GM23338 (cell line): ENCODE measurements at regions not wholly inside any gene's neighbourhood (a gene's known extent, or its start where the extent isn't known, plus 50 kb on each side); places are given as distances from the start of the nearest gene placed in this dataset.

Source experiments
- ATAC-seq: fragments of 200-7000 bp; cut with Tn5 transposase; 3 replicates; pipeline ENCODE4 v1.9.1; 2020
- DNase-seq: peaks from one replicate; pipeline ENCODE4 v3.0.0-alpha.2; 2015; ENCODE audit warnings: low spot score
- H2AFZ ChIP-seq: fragments of 200-600 bp; sonication (generic); 2 replicates; pipeline ENCODE4 v1.8.0; 2016; ENCODE audit warnings: antibody characterized with exemption, mild to moderate bottlenecking, moderate library complexity
- H3F3A ChIP-seq: fragments of 200-600 bp; sonication (generic); replicated peaks from 2 replicates; pipeline ENCODE4 v1.8.0; 2017; ENCODE audit warnings: antibody characterized with exemption, mixed run types, low read depth
- H3K27ac ChIP-seq: fragments of 200-600 bp; sonication (generic); 2 replicates; pipeline ENCODE4 v1.6.1; 2016; ENCODE audit warnings: low read depth
- H3K27me3 ChIP-seq: fragments of 200-600 bp; sonication (generic); 2 replicates; pipeline ENCODE4 v1.8.0; 2016; ENCODE audit warnings: mild to moderate bottlenecking, mixed run types, moderate library complexity; ENCODE audit not compliant: insufficient read depth
- H3K36me3 ChIP-seq: fragments of 200-600 bp; sonication (generic); 2 replicates; pipeline ENCODE4 v1.8.0; 2016; ENCODE audit warnings: mild to moderate bottlenecking; ENCODE audit not compliant: insufficient read depth
- H3K4me1 ChIP-seq: fragments of 200-600 bp; sonication (generic); 2 replicates; pipeline ENCODE4 v1.8.0; 2016; ENCODE audit warnings: mild to moderate bottlenecking, moderate library complexity; ENCODE audit not compliant: insufficient read depth
- H3K4me2 ChIP-seq: fragments of 200-600 bp; sonication (generic); 2 replicates; pipeline ENCODE4 v1.7.1; 2017; ENCODE audit warnings: mixed run types
- H3K4me3 ChIP-seq: fragments of 200-600 bp; sonication (generic); 2 replicates; pipeline ENCODE4 v1.6.1; 2016; ENCODE audit warnings: mixed run types
- H3K79me2 ChIP-seq: fragments of 200-600 bp; sonication (generic); replicated peaks from 2 replicates; pipeline ENCODE4 v1.8.0; 2017; ENCODE audit warnings: mild to moderate bottlenecking; ENCODE audit not compliant: insufficient read depth
- H3K9me2 ChIP-seq: fragments of 200-600 bp; sonication (generic); 2 replicates; pipeline ENCODE4 v1.8.0; 2017; ENCODE audit not compliant: insufficient read depth
- H4K20me1 ChIP-seq: fragments of 200-600 bp; sonication (generic); replicated peaks from 2 replicates; pipeline ENCODE4 v1.8.0; 2017; ENCODE audit warnings: mild to moderate bottlenecking; ENCODE audit not compliant: insufficient read depth
- H3K27ac Mint-ChIP-seq: 2 replicates; pipeline ENCODE4 v1.8.0; 2020; ENCODE audit warnings: inconsistent platforms, mild to moderate bottlenecking, moderate library complexity, mixed read lengths
- H3K27me3 Mint-ChIP-seq: 3 replicates; pipeline ENCODE4 v1.8.0; 2022; ENCODE audit warnings: low read depth, mild to moderate bottlenecking, moderate library complexity, mixed read lengths, inconsistent platforms; ENCODE audit not compliant: insufficient read depth, poor library complexity
- H3K36me3 Mint-ChIP-seq: 3 replicates; pipeline ENCODE4 v1.8.0; 2021; ENCODE audit warnings: low read depth, mild to moderate bottlenecking, inconsistent platforms, moderate library complexity, mixed read lengths
- H3K4me1 Mint-ChIP-seq: 3 replicates; pipeline ENCODE4 v1.8.0; 2020; ENCODE audit warnings: mild to moderate bottlenecking, inconsistent platforms, mixed read lengths
- H3K4me3 Mint-ChIP-seq: 3 replicates; pipeline ENCODE4 v1.8.0; 2021; ENCODE audit warnings: moderate library complexity, mild to moderate bottlenecking, inconsistent platforms, mixed read lengths
- H3K9me3 Mint-ChIP-seq: 3 replicates; pipeline ENCODE4 v1.8.0; 2020; ENCODE audit warnings: moderate library complexity, mild to moderate bottlenecking, inconsistent platforms, mixed read lengths
- CREB1 ChIP-seq: fragments of 250-450 bp; sonication (Bioruptor Pico); IDR thresholded peaks from 2 replicates; pipeline ENCODE4 v1.5.0; 2020; ENCODE audit warnings: low read depth, mild to moderate bottlenecking, moderate library complexity
- CTCF ChIP-seq, 2 experiments: fragments of 200-600 bp in 1 of 2; sonication (generic) in 1 of 2; conservative IDR thresholded peaks; 2 replicates each; pipeline versions ENCODE4 v1.5.1 to v1.6.1; 2016 to 2017; ENCODE audit warnings: antibody characterized with exemption in 2 of 2, low read depth in 2 of 2, mild to moderate bottlenecking in 2 of 2, moderate library complexity in 1 of 2
- ZNF462 ChIP-seq: fragments of 250-450 bp; sonication (Bioruptor Pico); IDR thresholded peaks from 2 replicates; pipeline ENCODE4 v1.5.0; 2020; ENCODE audit warnings: mild to moderate bottlenecking, moderate library complexity

GRCh38 chr2:193895226-193895625, 1700.5 kb upstream of the TMEFF2 start (continued):
- no peak for TF ChIP-seq ZNF462 (CRISPR knock-in tag)

GRCh38 chr2:193894081-193894480, 1699.3 kb upstream of the TMEFF2 start:
- no peaks in the 10 kb centered on the region for H3K4me1 ChIP-seq
- DNase-seq: no peak
- Mint-ChIP-seq H3K4me1 (no peaks in the 10 kb centered on the region), H3K36me3 (no peaks in the 10 kb centered on the region), H3K4me3 (no peak overlapping the region), H3K27me3 (no peaks in the 10 kb centered on the region), H3K27ac (no peak overlapping the region), H3K9me3 (no peaks in the 10 kb centered on the region)
- TF ChIP-seq CREB1 (CRISPR knock-in tag): no peak
- no peak for TF ChIP-seq CTCF (conservative IDR thresholded peaks at IDR 0.05; ENCODE audit: low read depth in 2 of 2)
- H3K27me3 ChIP-seq: no peaks in the 10 kb centered on the region
- H3K79me2 ChIP-seq: no peaks in the 10 kb centered on the region
- H2AFZ ChIP-seq: no peak overlapping the region
- H3K4me3 ChIP-seq: no peak overlapping the region
- no peaks in the 10 kb centered on the region; the same call in 1 of the 2 replicates for H3K9me2 ChIP-seq
- no peaks in the 10 kb centered on the region for H4K20me1 ChIP-seq
- no peak overlapping the region for H3K4me2 ChIP-seq
- no peak overlapping the region for H3K27ac ChIP-seq
- ATAC-seq: no peak
- H3F3A ChIP-seq: no peaks in the 10 kb centered on the region
- no peaks in the 10 kb centered on the region for H3K36me3 ChIP-seq
